NOMO-1 (cell line): ENCODE measurements at regions not wholly inside any gene's neighbourhood (a gene's known extent, or its start where the extent isn't known, plus 50 kb on each side); places are given as distances from the start of the nearest gene placed in this dataset.
"Not testable (repeated sequence)": the region's sequence is repeated elsewhere in the genome, so short reads cannot be mapped to it uniquely, and the experiment has no call there.

Experiments
- DNase-seq, 2 experiments: peaks; one replicate each; lab custom pipeline; 2025; ENCODE audit not compliant: unreplicated experiment in 2 of 2; lab: John Stamatoyannopoulos, UW

DNA sequence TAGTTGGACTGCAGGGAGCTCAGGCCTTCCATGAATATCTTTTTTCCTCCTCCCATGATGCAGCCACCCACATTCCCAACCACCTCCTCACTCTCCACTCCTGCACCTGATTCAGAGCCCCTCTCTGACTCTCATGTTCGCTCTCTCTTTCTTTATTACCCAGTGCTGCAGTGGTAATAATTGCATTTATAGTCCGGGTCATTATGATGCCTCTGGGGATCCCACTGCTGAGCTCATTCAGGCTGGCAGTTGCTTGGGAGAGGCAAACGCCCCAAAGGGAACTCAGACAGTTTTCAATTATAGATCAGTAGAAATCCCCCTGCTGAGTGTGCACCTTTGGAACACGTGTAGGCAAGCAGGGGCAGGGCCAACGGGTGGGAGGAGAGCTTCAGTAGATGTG, 953.0 kb downstream of the GRID1 start:
- DNase-seq = no peak

DNA sequence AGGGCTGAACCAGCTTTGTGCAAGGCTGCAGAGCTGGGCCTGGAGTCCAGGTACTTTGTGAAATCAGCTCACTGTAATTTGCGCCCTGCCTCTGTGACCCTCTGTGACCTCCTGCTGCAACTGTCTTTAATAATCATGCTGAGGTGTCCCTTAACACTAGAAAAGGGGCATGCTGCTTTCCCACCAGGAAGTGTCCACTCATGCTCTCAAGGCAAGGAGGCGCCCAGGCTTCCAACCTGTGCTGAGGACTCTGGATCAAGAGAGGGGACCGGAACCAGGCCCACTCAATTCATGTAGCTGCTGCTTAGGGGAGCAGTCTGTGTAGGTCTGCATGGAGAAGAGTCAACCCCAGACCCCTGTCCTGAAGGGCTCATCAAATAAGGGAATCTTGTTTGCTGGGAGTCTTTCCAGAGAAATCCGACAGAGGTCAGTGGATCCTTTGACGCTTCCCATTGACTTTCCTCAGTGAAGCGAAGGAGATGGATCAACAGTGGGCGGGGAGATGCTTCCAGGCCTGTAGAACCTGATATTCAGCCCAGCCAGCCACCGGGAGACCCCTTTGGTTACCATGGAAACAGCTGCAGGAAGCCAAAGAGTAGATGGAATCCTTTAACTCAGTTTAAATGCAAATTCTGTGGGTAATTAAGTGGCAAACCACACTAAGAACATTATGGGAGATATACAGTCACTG, 945.9 kb downstream of the GRID1 start:
- no peak for DNase-seq

DNA sequence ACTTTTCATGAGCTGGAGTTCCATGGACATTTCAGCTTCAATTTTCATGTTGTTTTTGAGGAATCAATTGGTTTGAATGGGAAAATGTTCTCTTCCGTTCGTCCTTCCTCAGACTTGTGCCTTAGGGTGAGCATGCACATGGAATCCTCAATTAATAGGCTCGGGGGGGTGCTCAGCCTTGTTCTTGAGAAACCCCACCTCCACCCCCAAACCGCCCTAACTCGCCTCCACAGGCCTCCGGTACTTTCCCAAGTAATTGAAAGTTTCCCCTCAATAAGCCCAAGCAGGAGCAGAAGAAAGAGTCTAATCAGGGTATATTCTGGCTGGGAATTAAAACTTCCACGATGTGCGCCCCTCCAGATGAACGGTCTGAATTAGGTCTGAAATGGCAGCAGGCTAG, 945.2 kb downstream of the GRID1 start:
- DNase-seq = no peak

DNA sequence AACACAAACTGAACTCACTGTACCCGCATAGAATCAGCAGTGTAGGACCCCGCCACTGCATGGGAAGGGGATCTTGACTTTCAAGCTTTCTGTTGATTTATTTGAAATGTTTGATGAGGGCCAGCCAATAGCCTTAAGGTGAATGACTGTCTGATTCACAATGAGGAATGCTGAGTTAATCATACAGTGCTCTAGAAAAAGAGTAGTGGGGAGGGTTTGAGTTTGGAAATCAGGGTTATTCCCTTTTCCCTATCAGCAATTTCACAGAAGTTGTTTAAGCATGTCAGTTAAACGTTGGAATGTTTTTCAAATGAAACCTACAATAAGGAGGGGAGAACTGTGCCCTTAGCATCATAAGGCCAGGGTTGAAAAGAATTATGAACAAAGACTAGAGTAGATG, 937.5 kb downstream of the GRID1 start:
- no peak for DNase-seq

DNA sequence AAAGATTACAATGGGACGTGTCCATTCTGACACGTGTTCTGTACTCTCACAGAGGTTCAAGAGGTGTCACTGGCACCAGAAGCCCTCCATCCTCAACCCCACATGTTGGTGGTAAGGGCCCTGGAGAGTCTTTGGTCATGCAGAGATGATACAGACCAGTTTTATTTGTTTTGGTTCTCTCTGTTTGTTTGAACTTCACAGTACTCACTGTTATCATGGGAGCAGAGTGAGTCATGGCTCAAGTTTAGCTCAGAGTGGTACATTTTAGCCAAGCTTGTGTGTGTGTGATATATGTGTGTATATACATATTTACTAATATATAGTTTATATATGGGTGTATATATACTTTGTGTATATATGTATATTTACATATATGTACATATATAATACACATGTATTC, 935.6 kb downstream of the GRID1 start:
- DNase-seq = no peak

DNA sequence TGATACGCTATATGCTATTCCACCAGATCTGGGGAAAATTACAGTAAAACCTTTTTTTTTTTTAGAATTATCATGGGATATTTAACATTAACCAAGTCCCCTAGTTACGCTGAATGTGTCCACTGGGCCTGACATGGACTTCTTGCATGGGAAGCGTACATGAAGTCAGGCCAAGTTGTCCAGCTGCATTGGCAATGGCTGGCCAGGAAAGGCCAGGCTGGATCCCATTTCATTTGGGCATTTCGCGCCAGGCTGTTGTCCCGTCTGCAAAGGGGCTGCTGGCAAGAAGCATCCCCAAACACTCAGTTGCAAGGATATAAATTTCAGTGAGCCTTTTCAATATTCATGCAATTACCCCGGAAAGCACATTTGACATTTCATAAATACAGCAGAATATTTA, 933.3 kb downstream of the GRID1 start:
- DNase-seq = no peak

DNA sequence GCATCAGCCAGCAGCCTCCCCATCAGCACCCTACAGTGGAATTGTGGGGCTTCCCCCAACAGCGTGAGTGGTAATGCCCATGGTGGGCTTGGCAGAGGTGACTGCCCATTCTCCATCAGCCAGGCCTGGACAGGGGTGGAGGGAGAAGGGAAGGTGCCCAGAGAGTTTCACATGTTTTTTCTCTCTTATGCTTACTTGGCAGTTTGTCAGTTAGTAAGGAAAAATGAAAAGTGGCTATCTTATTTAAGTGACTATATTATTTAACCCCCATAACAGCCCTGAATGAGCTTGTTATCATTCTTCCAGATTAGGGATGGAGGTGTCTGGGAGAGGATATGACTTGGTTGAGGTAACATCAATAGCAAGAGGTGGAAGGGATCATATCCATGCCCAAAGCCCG, 921.7 kb downstream of the GRID1 start:
- no peak for DNase-seq

DNA sequence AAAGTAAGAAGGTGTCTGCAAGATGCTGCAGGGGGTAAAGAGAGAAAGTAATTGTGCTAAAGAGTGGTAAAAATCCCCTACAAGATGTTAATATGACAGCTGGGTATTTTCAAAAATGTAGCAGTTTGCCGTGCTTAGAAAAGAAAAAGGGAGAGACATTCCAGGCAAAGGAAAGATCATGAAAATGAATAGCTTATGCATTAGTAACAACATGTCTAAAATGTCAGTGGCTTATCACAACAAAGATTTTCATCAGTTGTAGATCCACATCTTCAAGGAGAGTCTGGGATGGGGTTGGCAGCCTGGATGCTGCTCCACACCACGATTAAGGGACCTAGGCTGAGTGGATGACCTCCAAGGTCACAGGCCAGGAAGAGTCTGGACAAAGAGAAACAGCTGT, 920.9 kb downstream of the GRID1 start:
- DNase-seq = no peak

DNA sequence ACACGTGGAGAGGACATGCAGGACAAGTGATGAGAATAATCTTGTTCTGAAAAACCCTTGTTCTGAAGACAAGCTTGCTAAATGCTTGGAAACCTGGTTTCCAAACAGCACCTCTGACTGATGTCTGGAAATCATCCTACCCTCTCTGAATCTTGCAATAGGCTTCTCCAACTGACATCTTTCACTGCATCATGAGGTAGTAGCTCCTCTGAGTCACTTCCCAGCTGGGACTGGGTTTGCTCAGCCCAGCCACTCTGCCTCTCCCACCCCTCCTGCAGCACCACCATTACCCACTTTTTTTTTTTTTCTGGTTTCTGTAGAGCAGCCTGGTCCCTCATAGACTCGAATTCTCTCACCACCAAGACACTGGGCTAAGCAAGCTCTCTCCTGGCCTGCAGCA, 919.8 kb downstream of the GRID1 start:
- peak; percentile 60 to 75 for DNase-seq

DNA sequence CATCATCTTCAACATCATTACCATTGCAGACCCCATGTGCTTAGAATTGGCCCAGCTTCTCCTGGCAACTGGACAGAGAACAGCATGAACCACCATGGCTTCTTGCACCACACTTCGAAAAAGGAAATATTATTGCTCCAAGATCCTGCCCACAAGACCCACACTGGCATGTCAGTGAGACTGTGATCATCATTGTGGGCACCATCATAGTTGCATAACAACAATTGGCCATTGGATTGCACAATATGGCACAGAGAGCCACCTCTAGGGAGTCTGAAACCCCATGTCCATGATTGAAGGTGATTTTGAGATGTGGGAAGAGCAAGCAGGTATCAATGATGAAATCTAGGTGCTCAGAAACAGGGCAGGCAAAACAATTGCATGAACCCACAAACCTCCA, 918.9 kb downstream of the GRID1 start:
- DNase-seq = peak; percentile 72 to 82

DNA sequence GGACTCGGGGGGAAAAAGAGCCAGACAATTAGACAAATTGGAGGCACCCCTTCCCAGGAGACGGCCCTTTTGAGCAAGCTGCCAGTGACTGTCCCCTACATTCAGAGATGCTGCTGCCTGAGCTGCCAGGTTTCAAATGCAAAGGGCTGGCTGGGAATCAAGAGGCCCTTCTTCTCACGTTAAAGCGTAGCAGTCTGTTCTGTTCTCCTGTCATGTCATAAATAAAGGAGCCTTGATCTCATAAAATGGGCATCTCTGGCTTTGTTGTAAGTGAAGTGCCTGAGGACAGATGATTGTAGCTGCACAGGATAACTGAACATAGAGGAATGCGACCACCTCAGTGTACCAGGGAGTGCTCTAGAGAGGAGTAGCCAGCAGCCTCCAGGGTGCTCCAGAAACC, 917.9 kb downstream of the GRID1 start:
- no peak for DNase-seq

DNA sequence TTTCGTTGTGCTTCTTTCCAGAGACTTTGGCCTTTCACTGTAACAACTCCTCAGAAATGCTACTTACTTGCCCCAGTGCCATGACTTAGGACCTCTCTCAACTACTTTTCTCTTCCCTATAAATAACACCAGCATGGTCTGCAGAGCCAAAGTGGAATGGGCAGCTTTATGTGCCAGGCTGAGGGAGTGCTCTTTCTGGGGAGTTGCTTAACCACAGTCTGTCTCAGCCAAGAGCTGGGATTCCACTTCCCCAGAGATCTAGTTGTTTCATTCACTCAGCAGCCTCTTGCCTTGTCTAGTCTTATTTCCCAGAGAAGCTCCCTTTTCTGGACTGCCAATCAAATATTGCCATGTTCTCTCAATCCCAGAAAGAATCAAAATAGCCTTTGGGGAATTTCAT, 912.2 kb downstream of the GRID1 start:
- no peak for DNase-seq

DNA sequence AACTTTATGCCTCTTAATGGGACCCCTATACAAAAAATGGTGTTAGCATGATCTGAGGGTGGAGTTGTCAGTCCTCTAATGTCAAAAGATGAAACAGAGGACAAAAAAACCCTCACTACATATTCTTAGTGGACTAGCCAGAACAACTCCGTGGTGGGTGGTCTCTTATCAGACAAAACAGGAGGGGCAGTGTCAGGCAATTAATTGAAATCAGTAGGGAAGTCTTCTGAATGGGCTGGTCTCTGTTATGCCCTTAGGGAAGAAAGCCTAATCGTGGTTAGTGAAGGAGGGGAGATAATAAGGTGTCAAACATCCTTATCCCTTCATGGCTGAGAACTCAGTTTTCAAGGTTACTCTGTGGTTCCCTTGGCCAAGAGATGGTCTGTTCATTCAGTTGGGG, 909.4 kb downstream of the GRID1 start:
- no peak for DNase-seq

DNA sequence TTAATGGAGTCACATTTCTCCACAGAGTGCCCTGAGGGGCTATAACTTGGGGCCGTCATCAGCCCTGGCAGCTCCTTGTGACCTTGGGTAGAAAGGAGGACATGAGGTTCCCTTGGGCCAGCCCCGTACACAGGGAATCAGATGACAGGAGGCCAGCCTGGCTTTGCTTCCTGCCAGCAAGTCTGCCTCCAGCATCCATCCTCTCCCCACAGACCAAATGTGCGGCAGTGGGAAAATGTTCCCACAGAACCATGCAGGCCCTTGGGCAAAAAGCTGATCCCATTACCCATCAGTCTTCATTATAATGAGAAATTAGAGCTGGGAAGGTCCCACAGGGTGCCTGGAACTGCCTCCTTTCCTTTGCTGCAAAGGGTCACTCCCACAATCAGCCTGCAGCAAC, 908.3 kb downstream of the GRID1 start:
- DNase-seq = no peak

DNA sequence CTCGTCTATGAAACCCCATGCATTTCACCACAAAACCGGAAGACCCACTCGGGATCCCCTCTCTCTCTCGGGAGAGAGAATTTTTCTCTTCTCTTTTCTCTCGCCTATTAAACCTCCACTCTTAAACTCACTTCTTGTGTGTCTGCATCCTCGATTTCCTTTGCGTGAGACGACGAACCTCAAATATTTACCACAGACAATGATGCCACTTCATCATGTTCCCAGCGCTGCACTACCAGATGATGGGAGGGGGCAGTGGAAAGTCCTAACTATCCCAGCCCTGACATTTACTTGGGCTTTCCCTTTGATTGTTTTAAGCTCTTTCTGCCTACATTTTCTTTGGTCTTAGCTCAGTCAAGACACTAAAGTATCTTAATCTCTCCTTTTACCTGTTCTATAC, 906.7 kb downstream of the GRID1 start:
- DNase-seq = no peak

DNA sequence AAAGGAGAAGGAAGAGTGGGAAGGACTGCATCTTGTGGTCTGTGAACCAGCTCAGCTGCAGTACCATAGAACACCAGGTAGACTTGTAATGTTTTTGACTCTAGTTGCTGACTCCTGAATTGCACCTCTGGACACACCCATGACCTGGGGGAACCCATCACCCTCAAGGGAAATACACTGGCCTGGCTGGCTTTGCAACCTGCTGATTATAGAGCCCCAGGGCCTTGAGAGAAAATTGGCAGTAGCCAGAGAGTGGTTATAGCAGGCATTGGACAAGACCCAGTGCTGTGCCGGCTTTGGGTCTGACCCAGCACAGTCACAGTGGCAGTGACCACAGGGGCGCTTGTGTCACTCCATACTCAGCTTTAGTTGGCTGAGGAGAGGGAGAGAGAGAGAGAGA, 902.3 kb downstream of the GRID1 start:
- DNase-seq = no peak

DNA sequence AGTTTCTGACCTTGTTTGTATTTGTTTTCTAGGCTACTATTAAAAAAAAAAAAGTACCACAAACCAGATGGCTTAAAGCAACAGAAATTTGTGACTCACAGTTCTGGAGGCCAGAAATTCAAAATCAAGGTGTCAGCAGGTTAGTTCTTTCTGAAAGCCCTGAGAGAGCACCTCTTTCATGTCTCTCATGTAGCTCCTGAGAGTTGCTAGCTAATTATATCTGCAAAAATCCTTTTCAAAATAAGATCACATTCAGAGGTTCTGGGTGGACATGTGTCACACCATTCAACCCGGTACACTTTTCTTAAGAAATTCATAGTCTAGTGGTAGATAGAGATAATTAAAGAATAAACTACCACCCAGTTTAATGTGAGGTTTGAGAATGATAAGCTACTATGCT, 888.6 kb downstream of the GRID1 start:
- DNase-seq = no peak

DNA sequence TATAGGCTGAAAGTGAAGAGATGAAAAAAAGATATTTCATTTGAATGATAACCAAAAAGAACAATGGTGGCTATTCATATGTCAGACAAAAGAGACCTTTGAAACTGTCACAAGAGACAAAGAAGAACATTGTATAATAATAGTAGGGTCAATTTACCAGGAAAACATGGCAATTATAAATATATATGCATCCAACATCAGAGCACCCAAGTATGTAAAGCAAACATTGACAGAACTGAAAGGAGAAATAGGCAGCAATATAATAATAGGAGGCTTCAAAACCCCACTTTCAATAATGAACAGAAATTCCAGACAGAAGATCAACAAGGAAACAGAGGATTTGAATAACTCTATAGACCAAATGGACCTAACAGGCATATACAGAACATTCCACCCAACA, 876.2 kb downstream of the GRID1 start:
- DNase-seq = no peak

DNA sequence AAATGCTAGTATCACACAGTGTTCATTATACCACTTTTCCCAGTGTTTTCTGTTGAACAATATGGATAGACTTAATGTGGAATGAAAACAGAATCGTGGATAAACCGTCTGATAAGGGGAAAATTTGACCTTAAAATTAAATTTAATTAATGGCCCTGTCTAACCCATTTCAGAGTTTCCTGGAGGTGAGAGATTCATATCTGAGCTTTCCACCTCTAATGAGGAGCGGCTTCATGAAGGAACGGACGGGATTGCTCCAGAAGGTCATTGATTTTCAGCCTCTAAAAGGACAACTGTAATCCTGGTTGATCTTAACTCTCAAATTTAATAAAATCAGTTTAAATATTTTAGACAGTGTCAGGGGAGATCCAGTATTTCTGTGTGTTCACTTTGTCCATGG, 874.9 kb downstream of the GRID1 start:
- DNase-seq = no peak

DNA sequence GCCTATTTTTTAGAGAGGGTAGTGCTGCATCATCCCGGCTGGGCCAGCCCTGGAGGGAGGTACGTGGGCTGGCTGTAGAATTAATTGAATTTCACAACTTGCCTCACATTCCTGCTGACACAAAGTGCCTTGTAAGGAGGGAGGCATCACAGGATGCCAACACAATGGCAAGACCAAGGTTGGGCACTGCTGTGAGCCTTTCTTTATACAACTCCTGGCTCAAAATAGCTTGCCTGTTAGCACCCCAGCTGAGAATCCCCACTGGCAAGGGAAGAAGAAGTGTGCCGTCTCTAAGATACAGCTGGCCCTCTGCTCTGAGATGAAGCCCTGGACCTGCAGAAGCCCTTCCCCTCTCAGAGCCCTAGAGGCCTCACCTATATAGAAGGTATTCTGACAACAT, 873.9 kb downstream of the GRID1 start:
- no peak for DNase-seq

DNA sequence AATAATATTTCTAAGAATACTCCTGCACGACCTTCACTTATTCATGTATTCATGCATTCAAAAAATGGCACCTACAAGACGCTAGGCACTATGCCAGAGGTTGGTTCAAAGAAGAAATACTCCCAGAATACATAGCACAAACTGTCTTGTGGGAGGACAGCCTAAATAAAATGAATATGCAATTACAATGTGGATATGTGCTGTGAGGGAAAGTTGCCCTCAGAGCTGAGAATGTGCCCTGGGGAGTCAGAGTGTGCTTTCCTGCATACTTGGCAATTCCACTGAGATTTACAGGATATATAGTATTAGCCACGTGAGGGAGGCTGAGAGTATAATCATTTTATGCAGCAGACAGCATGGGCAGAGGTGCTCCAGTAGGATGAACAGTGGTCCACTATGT, 872.9 kb downstream of the GRID1 start:
- no peak for DNase-seq

DNA sequence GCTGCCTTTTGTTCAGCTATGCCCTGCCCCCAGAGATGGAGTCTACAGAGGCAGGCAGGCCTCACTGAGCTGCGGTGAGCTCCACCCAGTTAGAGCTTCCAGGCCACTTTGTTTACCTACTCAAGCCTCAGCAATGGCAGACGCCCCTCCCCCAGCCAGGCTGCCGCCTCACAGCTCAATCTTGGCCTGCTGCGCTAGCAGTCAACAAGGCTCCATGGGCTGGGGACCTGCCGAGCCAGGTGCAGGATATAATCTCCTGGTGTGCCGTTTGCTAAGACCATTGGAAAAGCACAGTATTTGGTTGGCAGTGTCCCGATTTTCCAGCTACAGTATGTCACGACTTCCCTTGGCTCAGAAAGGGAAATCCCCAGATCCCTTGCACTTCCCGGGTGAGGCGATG, 862.0 kb downstream of the GRID1 start:
- not testable (repeated sequence) for DNase-seq

DNA sequence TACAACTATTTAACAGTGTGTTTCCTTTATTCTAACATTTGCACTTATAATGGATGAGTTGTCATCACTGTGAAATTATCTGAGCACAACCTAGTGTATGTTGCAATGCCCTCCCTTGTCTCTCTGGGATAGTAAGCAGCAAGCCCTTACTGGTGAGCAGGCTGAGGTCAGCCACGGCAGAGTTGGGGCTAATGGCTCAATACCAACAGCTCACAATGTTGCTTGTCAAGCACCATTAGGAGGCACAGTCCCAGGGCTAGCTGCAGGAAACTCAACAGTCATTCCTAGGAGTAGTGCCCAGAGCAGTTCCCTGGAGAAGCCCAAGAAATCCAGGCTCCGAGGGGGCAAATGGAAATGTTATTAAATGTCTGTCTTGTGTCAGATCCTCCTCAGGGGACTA, 858.4 kb downstream of the GRID1 start:
- DNase-seq = no peak
